IPS-18a (cell line): ENCODE measurements at regions not wholly inside any gene's neighbourhood (a gene's known extent, or its start where the extent isn't known, plus 50 kb on each side); places are given as distances from the start of the nearest gene placed in this dataset.

Source experiments
- H3K27ac ChIP-seq: one replicate; pipeline ENCODE4 v1.5.1; 2013; ENCODE audit warnings: low read length
- H3K27me3 ChIP-seq: one replicate; pipeline ENCODE4 v1.6.1; 2013; ENCODE audit warnings: mild to moderate bottlenecking, low read length; ENCODE audit not compliant: control insufficient read depth, insufficient read depth
- H3K36me3 ChIP-seq: one replicate; pipeline ENCODE4 v1.6.1; 2013; ENCODE audit warnings: low read depth, low read length; ENCODE audit not compliant: control insufficient read depth
- H3K4me1 ChIP-seq: one replicate; pipeline ENCODE4 v1.6.1; 2013; ENCODE audit warnings: low read depth, low read length; ENCODE audit not compliant: control insufficient read depth
- H3K4me3 ChIP-seq: one replicate; pipeline ENCODE4 v1.5.1; 2013; ENCODE audit warnings: low read length
- H3K9ac ChIP-seq: one replicate; pipeline ENCODE4 v1.6.1; 2013; ENCODE audit warnings: mild to moderate bottlenecking, low read length, moderate library complexity
- H3K9me3 ChIP-seq: one replicate; pipeline ENCODE4 v1.6.1; 2013; ENCODE audit warnings: low read depth, low read length; ENCODE audit not compliant: control insufficient read depth

- H3K36me3 ChIP-seq = no peaks in the 10 kb centered on the region
- H3K9me3 ChIP-seq = no peaks in the 10 kb centered on the region
- H3K4me3 ChIP-seq = no peak overlapping the region
- no peaks in the 10 kb centered on the region for H3K27me3 ChIP-seq
- no peak overlapping the region for H3K27ac ChIP-seq
- H3K9ac ChIP-seq = no peak overlapping the region
- no peaks in the 10 kb centered on the region for H3K4me1 ChIP-seq
Observed at GRCh38 chr17:72553051-72553755, 432.4 kb downstream of the SOX9 start.

DNA sequence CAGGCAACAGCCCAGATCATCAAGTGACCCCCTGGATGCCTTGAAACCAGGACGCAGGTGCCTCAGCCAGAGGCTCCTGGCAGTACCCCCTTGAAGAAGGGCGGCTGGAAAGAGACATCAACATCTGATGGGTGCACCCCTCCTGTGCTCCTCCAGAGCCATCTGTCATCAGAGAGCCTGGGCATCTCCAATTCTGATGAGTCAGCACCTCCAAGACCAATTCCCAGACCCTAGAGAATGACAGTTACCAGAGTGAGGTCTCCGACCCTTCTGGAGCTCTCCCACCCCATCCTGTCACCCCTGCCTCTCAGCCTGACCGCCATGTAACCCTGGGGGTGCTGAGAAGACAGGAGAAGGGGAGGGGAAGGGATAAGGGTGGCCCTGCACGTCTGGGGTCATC lies 433.7 kb downstream of the SOX9 start:
- no peak overlapping the region for H3K27ac ChIP-seq
- no peaks in the 10 kb centered on the region for H3K27me3 ChIP-seq
- H3K9me3 ChIP-seq = no peaks in the 10 kb centered on the region
- no peak overlapping the region for H3K4me3 ChIP-seq
- no peaks in the 10 kb centered on the region for H3K36me3 ChIP-seq
- no peaks in the 10 kb centered on the region for H3K4me1 ChIP-seq
- no peak overlapping the region for H3K9ac ChIP-seq

GRCh38 chr17:72555052-72555451 lies 434.2 kb downstream of the SOX9 start:
- Histone ChIP-seq H3K9me3 (no peaks in the 10 kb centered on the region), H3K4me3 (no peak overlapping the region), H3K36me3 (no peaks in the 10 kb centered on the region), H3K9ac (no peak overlapping the region), H3K4me1 (no peaks in the 10 kb centered on the region), H3K27me3 (no peaks in the 10 kb centered on the region), H3K27ac (no peak overlapping the region)

DNA sequence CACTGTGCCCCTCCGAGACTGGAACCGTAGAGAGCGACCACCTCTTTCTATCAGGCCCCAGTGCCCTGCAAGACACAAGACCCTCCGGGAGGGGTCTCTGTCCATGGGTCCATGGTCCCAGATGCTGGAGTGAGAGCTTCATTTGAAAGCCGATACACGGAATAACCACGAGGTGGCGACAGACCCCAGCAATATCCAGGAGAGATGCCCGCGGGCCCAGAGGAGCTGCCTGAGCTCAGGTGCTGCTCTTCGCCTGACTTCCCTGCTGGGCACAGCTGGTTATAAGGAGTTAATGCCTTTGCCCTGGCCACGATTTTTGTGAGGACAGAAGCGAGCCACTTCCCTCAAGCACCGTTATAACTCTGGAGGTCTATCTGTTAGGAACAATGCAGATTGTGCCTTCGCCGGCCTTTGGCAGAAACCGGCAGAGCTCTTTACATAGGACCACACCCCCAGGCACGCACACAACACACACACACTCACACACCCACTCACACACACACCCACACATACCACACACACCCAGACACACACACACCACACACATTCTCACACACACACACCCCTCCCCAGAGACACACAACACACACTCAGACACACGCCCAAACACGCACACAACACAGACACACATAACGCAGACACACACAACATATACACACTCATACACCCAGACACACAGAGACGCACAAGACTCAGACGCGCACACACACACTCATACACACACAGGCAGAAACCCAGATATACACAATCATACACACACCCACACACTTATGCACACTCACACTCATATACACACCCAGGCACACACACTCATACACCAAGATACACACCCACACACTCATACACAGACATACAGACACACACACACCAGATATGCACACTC lies 436.4 kb downstream of the SOX9 start:
- H3K4me3 ChIP-seq = no peak overlapping the region
- no peak overlapping the region for H3K9ac ChIP-seq
- H3K36me3 ChIP-seq = no peaks in the 10 kb centered on the region
- H3K4me1 ChIP-seq = no peaks in the 10 kb centered on the region
- no peaks in the 10 kb centered on the region for H3K27me3 ChIP-seq
- no peak overlapping the region for H3K27ac ChIP-seq
- H3K9me3 ChIP-seq = no peaks in the 10 kb centered on the region

- H3K27ac ChIP-seq = no peak overlapping the region
- H3K36me3 ChIP-seq = no peaks in the 10 kb centered on the region
- no peaks in the 10 kb centered on the region for H3K4me1 ChIP-seq
- no peaks in the 10 kb centered on the region for H3K27me3 ChIP-seq
- H3K4me3 ChIP-seq = no peak overlapping the region
- no peaks in the 10 kb centered on the region for H3K9me3 ChIP-seq
- H3K9ac ChIP-seq = no peak overlapping the region
Observed at GRCh38 chr17:72558971-72559476, 438.2 kb downstream of the SOX9 start.

DNA sequence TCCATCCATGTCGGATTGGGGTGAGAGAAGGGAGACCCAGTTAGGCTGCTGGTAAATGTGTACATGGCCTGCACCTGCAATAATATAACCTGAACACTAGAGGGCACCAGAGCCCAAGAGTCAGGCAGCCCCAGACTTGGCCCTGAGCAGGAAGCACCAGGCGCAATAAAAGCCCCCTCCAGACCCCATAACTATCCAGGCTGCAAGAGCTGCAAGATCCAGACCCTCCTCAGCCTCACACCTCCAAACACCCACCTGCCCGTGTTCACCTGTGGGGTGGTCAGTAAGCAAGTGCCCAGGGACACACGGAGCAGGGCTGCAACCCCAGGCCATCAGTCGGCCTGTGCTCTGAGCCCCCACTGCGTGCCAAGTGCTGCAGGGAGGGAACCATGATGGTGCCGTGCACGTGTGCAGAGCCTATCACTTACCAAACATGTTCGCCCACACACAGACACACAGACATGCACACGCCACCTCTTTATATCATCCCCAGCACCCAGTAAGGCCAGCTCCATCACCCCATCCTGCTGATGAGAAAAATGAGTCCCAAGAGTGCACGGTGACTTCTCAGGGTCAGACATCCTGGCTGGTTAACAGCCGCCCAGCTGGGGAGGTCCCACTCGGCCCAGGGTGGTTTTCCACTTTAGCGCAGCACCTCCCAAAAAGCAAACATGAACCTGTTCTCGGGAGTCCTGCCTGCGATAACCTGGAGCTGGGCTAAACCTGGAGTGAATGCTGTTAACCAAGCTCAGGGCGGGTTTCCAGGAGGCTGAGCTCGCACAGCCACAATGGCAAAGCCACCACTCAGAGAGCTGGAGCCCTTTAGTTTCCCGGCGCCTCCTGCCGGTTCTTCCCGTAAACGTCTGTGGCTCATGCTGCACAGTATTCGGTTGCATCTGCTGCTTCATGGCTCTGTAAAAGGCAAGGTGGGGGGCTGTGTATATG lies 439.8 kb downstream of the SOX9 start:
- Histone ChIP-seq H3K9me3 (no peaks in the 10 kb centered on the region), H3K9ac (no peak overlapping the region), H3K27ac (no peak overlapping the region), H3K27me3 (no peaks in the 10 kb centered on the region), H3K4me1 (no peaks in the 10 kb centered on the region), H3K4me3 (no peak overlapping the region), H3K36me3 (no peaks in the 10 kb centered on the region)

DNA sequence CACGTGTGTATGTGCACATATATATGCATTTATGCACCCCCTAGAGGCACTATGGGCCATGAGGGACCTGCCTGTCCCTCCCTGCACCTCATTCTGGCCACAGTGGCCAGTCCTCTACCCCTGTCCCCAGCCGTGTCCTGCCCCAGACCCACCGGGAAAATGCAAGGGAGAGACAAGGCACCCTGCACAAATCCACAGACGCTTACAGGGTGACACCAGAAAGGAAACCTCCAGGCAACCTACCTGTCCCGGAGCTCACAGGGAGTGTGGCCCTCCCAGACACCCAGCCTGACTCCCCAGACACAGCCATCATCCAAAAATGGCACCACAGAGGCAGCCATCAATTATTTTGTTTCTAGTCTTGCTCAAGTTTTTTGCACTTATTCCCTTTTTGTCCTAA lies 440.4 kb downstream of the SOX9 start:
- no peak overlapping the region for H3K4me3 ChIP-seq
- H3K27ac ChIP-seq = no peak overlapping the region
- no peaks in the 10 kb centered on the region for H3K36me3 ChIP-seq
- H3K4me1 ChIP-seq = no peaks in the 10 kb centered on the region
- no peaks in the 10 kb centered on the region for H3K9me3 ChIP-seq
- H3K9ac ChIP-seq = no peak overlapping the region
- H3K27me3 ChIP-seq = no peaks in the 10 kb centered on the region

- no peak overlapping the region for H3K4me3 ChIP-seq
Observed at GRCh38 chr17:72561680-72562079, 440.9 kb downstream of the SOX9 start.

GRCh38 chr17:72562615-72563188 lies 441.9 kb downstream of the SOX9 start:
- no peaks in the 10 kb centered on the region for H3K36me3 ChIP-seq
- no peaks in the 10 kb centered on the region for H3K4me1 ChIP-seq
- no peak overlapping the region for H3K4me3 ChIP-seq
- H3K9me3 ChIP-seq = no peaks in the 10 kb centered on the region
- H3K27ac ChIP-seq = no peak overlapping the region
- H3K27me3 ChIP-seq = no peaks in the 10 kb centered on the region
- no peak overlapping the region for H3K9ac ChIP-seq

More at GRCh38 chr17:72561680-72562079, 440.9 kb downstream of the SOX9 start:
- no peaks in the 10 kb centered on the region for H3K27me3 ChIP-seq
- no peaks in the 10 kb centered on the region for H3K9me3 ChIP-seq
- H3K27ac ChIP-seq = no peak overlapping the region
- H3K4me1 ChIP-seq = no peaks in the 10 kb centered on the region
- H3K36me3 ChIP-seq = no peaks in the 10 kb centered on the region
- no peak overlapping the region for H3K9ac ChIP-seq

DNA sequence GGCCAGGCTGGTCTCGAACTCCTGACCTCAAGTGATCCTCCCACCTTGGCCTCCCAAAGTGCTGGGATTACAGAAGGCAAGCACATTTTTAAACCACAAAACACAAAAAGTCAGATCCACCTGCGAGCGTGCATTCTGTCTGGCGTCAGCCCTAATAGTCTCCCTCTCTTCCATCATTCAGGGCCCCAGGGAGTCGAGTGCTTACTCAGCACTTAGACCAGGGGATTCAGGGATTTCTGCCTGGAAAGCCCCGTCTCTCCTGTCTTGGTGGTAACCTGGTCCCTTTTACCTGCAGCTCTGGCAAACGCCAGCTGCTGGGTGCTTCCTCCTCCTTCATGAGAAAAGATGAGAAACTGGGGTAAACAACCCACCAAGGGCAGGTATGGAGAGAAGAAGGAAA lies 443.1 kb downstream of the SOX9 start:
- no peaks in the 10 kb centered on the region for H3K27me3 ChIP-seq
- no peaks in the 10 kb centered on the region for H3K4me1 ChIP-seq
- H3K9me3 ChIP-seq = no peaks in the 10 kb centered on the region
- H3K27ac ChIP-seq = no peak overlapping the region
- H3K4me3 ChIP-seq = no peak overlapping the region
- H3K36me3 ChIP-seq = no peaks in the 10 kb centered on the region
- no peak overlapping the region for H3K9ac ChIP-seq

DNA sequence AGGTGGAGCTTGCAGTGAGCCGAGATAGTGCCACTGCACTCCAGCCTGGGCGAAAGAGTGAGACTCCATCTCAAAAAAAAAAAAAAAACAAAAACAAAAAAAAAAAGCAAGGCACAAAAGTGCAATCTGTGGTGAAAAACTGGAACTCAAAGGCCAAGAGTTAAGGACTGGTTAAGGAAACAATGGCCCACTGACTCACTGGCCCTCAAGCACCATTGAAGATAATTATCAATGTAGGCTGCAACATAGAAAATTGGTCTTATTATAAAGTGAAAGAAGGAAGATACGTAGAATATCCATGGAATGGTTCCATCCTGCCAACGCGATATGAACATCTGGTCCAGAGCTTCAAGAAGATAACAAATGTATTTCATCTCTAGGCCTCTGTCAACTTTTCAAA lies 444.2 kb downstream of the SOX9 start:
- H3K36me3 ChIP-seq = no peaks in the 10 kb centered on the region
- no peaks in the 10 kb centered on the region for H3K27me3 ChIP-seq
- no peak overlapping the region for H3K4me3 ChIP-seq
- no peak overlapping the region for H3K9ac ChIP-seq
- no peaks in the 10 kb centered on the region for H3K9me3 ChIP-seq
- no peak overlapping the region for H3K27ac ChIP-seq
- H3K4me1 ChIP-seq = no peaks in the 10 kb centered on the region
